Peyer's patch (tissue), 4 donors: ENCODE measurements at regions not wholly inside any gene's neighbourhood (a gene's known extent, or its start where the extent isn't known, plus 50 kb on each side); places are given as distances from the start of the nearest gene placed in this dataset.
A peak's percentile ranks its signal among the peaks of the same experiment; 100 is the strongest.

ENCODE experiments used
- DNase-seq, 3 donors: peaks; one replicate each; pipeline ENCODE4 v3.0.0-alpha.2; 2017 to 2019
- H3K27ac ChIP-seq, 4 donors: fragments of 200-600 bp; sonication (generic); one replicate each; pipeline ENCODE4 v1.5.1; 2016 to 2019
- H3K27me3 ChIP-seq, 2 donors: fragments of 200-600 bp; sonication (generic); one replicate each; pipeline ENCODE4 v1.5.1; 2019
- H3K36me3 ChIP-seq, 3 donors: fragments of 200-600 bp; sonication (generic); one replicate each; pipeline ENCODE4 v1.5.1; 2016 to 2019
- H3K4me1 ChIP-seq, 4 donors: fragments of 200-600 bp; sonication (generic); one replicate each; pipeline ENCODE4 v1.5.1; 2016 to 2019
- H3K4me3 ChIP-seq, 4 donors: fragments of 200-600 bp; sonication (generic); 1 replicate in 3 of 4; 2 replicates in 1 of 4; pipeline ENCODE4 v1.5.1; 2016 to 2019; ENCODE audit warnings: mild to moderate bottlenecking in 1 of 4
- H3K9me3 ChIP-seq, 4 donors: fragments of 200-600 bp; sonication (generic); one replicate each; pipeline ENCODE4 v1.5.1; 2016 to 2019; ENCODE audit warnings: mild to moderate bottlenecking in 1 of 4
- CTCF ChIP-seq, 6 experiments: fragments of 450-650 bp in 4 of 6; fragments of 200-600 bp in 2 of 6; sonication (generic) in 1 of 6; IDR thresholded peaks; one replicate each; pipeline ENCODE4 v1.5.1; 2017 to 2019; ENCODE audit warnings: antibody characterized with exemption in 6 of 6, mild to moderate bottlenecking in 3 of 6, moderate library complexity in 1 of 6
- POLR2A ChIP-seq, 2 donors: fragments of 450-650 bp; IDR thresholded peaks; one replicate each; pipeline ENCODE4 v1.5.1; 2017; ENCODE audit warnings: antibody characterized with exemption in 2 of 2, mild to moderate bottlenecking in 2 of 2, moderate library complexity in 2 of 2

GRCh38 chr2:191486584-191487320 lies 191.2 kb upstream of the NABP1 start:
- DNase-seq = peak in 1 of 3 donors; percentile 69
- Histone ChIP-seq H3K27ac (no peak overlapping the region), H3K9me3 (peaks cover 0 to 1% (median 0%) of the 10 kb centered on the region in 4 donors), H3K4me3 (no peak overlapping the region), H3K36me3 (no peaks in the 10 kb centered on the region), H3K4me1 (peaks cover 0 to 4% (median 0%) of the 10 kb centered on the region in 4 donors), H3K27me3 (no peaks in the 10 kb centered on the region)
- TF ChIP-seq POLR2A (IDR thresholded peaks at IDR 0.05) (no peak), CTCF (IDR thresholded peaks at IDR 0.05) (no peak)

DNA sequence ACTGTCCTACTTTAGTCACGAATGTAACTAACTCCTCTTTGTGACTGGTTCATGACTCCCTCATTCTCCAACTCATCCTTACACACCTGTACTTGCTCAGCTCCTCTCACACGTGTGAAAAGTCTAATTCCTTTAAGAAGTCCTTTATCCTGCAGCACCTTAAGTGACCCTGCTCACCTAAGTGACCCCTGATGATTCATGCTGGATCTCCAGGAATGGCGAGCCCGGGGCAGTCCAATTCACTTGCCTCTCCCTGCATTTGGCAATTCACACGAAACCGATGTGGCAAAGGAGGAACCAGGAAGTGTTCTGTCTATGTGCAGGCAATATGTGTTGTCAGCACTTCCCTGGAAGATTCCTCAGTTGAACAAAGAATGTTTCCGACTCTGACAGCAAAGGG lies 189.8 kb upstream of the NABP1 start:
- TF ChIP-seq CTCF (IDR thresholded peaks at IDR 0.05) = no peak
- TF ChIP-seq POLR2A (IDR thresholded peaks at IDR 0.05) = no peak
- peaks cover 0 to 4% (median 0%) of the 10 kb centered on the region in 4 donors for H3K4me1 ChIP-seq
- no peaks in the 10 kb centered on the region for H3K36me3 ChIP-seq
- no peaks in the 10 kb centered on the region for H3K9me3 ChIP-seq
- peak overlapping the region in 1 of 4 donors; percentile 41 for H3K27ac ChIP-seq
- no peaks in the 10 kb centered on the region for H3K27me3 ChIP-seq
- peak in 2 of 3 donors; percentile 60 to 68 for DNase-seq
- H3K4me3 ChIP-seq = no peak overlapping the region

DNA sequence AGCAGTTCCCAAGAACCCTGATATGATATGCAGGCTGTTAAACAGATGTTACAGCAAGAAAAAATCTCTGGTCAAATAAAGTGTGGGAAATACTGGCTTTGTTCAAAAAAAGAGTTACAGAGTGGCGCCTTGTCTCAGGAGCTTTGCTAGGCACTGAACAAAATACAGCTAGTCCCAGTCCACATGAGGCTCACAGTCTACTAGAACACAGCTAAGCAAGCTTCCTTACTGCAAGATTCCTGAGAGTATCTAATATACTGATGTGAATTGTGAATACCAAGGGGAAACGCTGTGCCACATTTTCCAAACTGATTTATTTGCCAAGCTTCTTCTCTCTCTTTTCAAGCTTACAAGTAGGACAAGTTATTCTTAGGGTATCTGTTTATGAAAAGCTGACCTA lies 188.8 kb upstream of the NABP1 start:
- no peaks in the 10 kb centered on the region for H3K36me3 ChIP-seq
- TF ChIP-seq POLR2A (IDR thresholded peaks at IDR 0.05) (no peak), CTCF (IDR thresholded peaks at IDR 0.05) (no peak)

GRCh38 chr2:191496838-191497237 lies 181.1 kb upstream of the NABP1 start:
- Histone ChIP-seq H3K27me3 (no peaks in the 10 kb centered on the region), H3K36me3 (no peaks in the 10 kb centered on the region), H3K4me1 (no peaks in the 10 kb centered on the region), H3K27ac (no peak overlapping the region), H3K4me3 (no peak overlapping the region), H3K9me3 (no peaks in the 10 kb centered on the region)
- DNase-seq = no peak
- no peak for TF ChIP-seq POLR2A (IDR thresholded peaks at IDR 0.05)
- no peak for TF ChIP-seq CTCF (IDR thresholded peaks at IDR 0.05)

More for the DNA sequence above, 188.8 kb upstream of the NABP1 start:
- DNase-seq = no peak
- Histone ChIP-seq H3K27me3 (no peaks in the 10 kb centered on the region), H3K4me1 (peaks cover 0 to 4% (median 0%) of the 10 kb centered on the region in 4 donors), H3K27ac (no peak overlapping the region), H3K4me3 (no peak overlapping the region), H3K9me3 (no peaks in the 10 kb centered on the region)

DNA sequence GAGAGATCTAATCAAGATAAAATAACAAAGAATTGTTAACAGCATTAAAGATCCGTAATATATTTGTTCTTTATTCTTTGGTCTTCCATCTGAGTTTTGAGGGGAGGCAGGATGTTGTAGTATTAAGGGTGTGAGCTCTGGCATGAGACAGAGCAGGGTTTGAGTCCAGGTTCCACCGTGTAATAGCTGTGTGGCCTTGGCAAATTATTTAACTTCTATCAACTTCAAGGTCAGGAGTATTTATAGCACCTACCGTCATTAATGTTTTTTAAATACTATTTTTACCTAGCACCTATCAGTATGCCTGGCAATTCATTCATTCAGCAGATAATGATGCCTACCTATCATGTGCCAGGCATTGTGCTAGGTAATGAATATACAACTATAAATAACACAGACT lies 180.1 kb upstream of the NABP1 start:
- TF ChIP-seq CTCF (IDR thresholded peaks at IDR 0.05) = no peak
- no peak for TF ChIP-seq POLR2A (IDR thresholded peaks at IDR 0.05)
- Histone ChIP-seq H3K4me3 (no peak overlapping the region), H3K36me3 (no peaks in the 10 kb centered on the region), H3K4me1 (no peaks in the 10 kb centered on the region), H3K27ac (no peak overlapping the region), H3K27me3 (no peaks in the 10 kb centered on the region), H3K9me3 (no peaks in the 10 kb centered on the region)
- no peak for DNase-seq
